HG03196 (cell line): ENCODE measurements at regions not wholly inside any gene's neighbourhood (a gene's known extent, or its start where the extent isn't known, plus 50 kb on each side); places are given as distances from the start of the nearest gene placed in this dataset.

ENCODE experiments used
- ATAC-seq: cut with Tn5 transposase; IDR thresholded peaks from one replicate; pipeline ENCODE4 v1.9.1; 2021; ENCODE audit not compliant: unreplicated experiment

DNA sequence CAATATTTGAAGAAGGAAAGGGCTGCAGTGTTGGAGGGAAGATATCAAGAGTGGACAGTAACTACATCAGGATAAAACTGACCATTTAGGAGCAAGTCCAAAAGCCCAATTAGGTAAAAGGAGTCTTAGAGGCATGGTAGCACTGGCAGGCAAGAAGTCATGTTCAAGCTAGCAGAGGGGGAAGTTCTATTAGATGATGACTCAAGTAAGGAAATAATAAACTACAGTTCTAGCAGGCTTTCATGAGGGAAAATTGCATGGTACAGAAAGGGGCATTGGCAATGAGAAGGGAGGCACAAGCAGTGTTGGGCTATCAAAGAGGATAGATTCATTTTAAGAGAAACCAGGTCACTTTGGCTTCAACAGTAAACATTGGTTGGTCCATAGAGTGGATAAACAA lies 156.1 kb upstream of the PTPRK start:
- ATAC-seq, result no peak

DNA sequence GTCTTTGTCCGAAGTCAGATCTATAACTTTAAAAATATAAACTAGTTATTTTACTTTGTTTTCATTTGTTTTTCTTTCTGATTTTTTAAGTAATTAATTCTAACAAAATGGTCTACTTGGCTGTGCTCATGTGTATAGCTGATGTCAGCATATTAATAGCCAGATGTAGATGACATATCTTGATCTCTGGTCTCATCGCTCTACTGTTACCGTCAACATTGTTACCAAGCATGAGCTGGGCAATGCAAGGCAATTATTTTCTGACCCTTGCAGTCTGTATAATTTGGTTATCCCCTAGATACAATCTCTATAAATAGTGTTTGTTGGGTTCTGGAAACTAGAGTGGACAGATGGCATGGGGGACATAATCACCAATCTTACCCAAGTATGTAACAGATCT lies 151.6 kb upstream of the PTPRK start:
- ATAC-seq, result no peak

- no peak for ATAC-seq
These were observed 147.0 kb upstream of the PTPRK start for GRCh38 chr6:128667339-128667858.

DNA sequence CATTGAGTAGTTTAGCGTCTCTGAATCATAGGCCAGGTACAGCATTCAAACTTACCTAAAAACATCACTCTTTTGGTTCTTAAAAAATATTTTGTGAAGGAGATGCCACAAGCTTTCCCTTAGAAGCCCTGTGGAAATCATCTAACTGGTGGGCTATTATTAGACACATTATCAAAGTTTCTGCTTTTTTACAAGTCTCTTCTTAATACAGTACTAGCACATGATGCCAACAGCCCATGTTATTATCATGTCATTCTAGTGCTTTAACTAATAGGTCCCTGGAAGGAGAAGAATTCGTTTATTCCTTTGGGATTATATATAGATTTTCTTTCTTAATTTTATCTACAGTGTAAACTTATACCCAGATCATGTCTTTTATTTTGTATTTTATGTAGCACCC lies 146.0 kb upstream of the PTPRK start:
- ATAC-seq, result no peak

- peak; percentile 64 for ATAC-seq
These were observed 142.8 kb upstream of the PTPRK start for GRCh38 chr6:128663238-128663637.

GRCh38 chr6:128659878-128660622 lies 139.7 kb upstream of the PTPRK start:
- ATAC-seq, result no peak

- no peak for ATAC-seq
These were observed 138.9 kb upstream of the PTPRK start for GRCh38 chr6:128659276-128659675.

DNA sequence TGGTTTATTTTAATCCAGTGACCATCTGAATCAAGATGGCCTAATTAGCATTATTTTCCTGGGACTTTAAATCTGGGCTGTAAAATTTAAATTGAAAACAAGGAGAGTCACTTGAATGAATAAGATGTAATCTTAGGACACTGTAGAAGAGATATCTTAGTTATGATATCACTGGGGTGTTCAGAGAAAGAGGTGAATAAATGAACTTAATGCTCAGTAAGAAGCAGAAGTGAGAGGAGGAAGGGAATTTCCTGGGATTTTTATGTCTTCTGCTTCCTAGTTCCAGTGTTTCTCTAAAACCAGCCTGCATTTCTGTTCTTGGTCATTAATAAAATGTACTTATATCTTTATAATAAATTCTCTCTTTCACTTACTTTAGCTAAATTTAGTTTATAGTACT lies 136.8 kb upstream of the PTPRK start:
- no peak for ATAC-seq

DNA sequence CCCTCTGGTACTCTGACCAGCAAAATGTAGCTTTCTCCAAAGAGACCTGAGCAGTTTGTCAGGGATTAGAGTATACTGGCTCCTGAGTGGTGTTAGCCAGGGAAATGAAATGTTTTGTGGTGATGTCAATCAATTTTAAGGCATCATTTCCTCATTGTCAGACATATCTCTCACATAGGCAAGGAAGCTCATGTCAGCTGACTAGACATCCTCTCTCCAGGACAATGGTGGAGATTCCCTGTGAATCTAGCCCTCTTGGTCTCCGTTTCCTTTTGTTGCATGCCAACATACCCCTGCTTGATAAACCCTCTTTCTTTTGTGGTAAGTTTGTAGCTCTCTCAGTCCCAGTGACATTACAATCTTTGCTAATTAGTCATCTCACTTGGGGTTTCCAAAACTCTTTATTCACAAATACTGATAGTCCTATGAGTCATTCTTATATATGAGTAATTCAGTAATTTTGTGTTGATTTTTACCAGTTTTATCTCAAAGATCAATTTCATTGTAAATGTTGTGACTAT lies 135.6 kb upstream of the PTPRK start:
- peak; percentile 65 for ATAC-seq

DNA sequence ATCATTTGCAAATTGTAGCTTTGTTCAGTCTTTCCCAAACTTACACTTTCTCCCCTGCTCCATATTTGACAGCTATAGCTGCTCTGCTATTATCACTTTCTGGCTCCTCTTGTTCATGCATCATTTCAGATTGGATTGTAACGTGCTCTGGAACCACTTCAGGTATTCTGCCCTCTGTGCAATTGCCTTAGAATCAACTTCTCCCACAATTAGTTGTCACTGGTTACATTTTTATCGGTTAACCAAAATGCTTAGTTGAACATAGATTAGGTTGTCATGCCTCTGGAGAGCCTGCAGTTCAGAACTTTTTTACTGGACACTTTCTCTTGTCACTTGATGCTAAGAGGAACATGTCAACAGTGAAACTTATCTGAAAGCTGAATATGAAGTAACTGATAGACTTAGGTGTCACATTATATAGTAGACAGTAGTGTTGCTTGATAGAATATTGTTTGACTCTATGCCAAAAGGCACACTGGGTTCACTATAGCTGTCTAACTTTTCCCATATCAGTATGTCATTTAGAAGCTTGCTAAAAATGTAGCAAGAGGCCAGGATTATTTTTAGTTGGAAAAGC lies 127.7 kb upstream of the PTPRK start:
- no peak for ATAC-seq

GRCh38 chr6:128642132-128642531 lies 121.7 kb upstream of the PTPRK start:
- ATAC-seq, result no peak

- no peak for ATAC-seq
These were observed 121.3 kb upstream of the PTPRK start for GRCh38 chr6:128641703-128642102.

GRCh38 chr6:128638817-128639216 lies 118.4 kb upstream of the PTPRK start:
- no peak for ATAC-seq

DNA sequence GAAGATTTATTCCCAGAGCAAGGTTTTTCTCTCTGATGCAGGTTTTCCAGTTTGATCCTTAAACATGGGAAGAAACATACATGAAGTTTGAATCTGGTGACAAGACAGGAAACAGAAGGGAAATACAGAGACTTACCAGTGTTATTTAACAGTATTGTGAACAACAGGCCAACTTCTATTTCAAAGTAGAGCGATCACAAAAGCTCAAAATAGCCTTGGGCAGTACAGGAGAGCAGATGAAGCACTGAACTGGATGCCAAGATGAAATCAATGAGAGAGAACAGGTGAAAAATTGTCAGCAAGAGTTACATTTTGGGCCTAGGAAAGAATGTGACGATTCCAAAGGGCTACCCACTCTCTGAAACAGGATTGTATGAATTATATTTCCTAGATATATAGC lies 114.8 kb upstream of the PTPRK start:
- no peak for ATAC-seq

DNA sequence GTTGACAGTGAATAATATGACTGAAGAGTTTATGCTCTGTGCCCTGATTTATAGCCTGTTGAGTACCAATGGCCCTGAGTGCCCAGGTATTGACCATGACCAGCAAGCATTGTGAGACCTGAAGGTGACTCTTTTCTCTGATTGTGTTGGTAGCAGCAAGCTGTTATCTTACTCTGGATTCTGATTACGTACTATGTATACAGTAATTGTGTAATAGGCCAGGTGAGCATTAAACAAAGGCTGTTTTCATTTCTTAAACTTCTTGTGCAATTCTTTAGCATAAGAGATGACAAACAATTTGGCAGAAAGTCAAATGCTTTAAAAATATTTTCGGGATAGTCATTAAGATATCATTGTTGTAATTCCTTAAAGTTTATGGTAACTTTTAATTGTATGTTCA lies 111.7 kb upstream of the PTPRK start:
- no peak for ATAC-seq

GRCh38 chr6:128631031-128631430 lies 110.6 kb upstream of the PTPRK start:
- ATAC-seq, result no peak

DNA sequence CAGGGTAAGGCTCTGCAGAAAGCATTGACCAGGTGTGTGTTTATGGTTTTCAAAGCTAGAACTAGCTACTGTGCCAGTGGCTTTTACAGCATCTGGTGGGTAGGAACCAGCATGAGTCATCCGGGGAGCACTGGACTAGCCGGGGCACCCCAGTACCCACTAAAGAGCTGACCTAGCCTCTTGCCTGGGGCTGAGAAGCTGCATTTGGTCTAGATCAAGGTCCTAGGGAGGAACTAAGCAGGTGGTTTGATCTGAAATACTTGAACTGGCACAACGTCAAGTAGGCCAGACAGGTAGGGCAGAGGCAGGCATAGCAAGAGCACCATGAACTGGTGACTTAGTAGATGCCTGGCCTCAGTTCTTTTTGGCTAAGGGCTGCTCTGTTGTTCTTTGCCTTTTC lies 109.8 kb upstream of the PTPRK start:
- no peak for ATAC-seq

DNA sequence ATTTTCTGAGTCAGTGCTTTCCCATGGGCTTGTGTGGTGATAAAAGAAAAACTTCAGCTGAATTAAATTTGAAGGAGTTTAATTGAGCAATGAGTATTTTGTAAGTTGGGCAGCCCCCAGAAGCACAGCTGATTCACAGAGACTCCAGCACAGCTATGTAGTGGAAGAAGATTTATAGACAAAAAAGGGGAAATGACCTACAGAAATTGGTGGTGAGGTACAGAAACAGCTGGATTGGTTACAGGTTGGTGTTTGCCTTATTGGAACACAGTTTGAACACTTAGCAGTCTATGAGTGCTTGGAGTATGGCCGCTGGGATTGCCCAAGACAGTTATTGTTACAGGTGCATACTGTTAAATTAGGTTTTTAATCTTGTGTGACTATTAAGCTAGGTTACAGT lies 96.9 kb upstream of the PTPRK start:
- ATAC-seq, result no peak

DNA sequence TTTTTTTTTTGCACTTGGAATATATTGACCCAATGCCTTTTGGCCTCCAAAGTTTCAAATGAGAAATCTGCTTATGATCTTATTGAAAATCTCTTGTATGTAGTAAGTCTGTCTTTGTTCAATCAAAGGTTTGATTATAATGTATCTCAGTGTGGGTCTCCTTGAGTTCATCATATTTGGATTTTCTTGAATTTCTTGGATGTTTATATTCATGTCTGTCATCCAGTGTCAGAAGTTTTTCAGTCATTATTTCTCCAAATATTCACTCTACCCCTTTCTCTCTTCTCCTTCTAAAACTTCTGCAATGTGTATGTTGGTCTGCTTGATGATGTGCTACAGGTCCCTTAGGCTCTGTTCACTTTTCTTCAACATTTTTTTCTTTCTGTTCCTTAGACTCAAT lies 95.9 kb upstream of the PTPRK start:
- no peak for ATAC-seq

GRCh38 chr6:128606611-128607010 lies 86.2 kb upstream of the PTPRK start:
- ATAC-seq, result no peak

DNA sequence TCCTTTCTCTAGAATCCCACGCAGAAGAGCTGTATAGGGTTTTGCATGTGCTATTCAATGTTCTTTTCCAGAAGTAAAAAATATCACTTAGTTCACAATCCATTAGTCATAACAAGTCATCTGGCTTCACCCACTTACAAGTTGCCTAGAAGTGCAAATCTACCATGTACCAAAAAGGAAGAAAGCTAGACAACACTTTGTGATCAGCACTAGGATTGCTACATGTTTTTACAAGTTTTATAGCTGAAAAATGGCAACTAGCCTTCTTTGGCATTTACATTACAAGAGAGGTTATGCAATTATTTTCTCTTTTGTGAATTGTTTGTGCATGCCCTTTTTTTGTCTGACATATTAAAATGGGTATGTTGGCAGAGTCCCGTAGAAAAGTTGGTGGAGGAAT lies 85.6 kb upstream of the PTPRK start:
- no peak for ATAC-seq

DNA sequence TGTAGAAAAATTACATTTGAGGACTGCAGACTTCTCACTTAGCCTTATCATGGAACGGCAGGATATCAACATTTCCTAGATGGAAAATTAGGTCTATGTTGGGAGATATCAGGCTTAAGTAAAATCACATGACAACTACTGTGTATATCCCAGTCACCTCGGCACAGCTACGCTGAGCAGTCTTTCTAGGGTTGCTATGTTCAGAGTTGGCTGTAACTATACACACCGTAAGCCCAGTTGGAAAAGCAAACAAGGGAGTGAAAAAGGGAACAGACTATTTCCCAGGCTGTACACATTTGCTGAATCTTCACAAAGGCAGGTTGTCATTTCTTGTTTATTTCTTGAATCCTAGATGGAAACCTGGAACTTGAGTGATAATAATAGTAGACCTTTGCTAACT lies 80.7 kb upstream of the PTPRK start:
- ATAC-seq, result no peak
